ENCODE measurements at regions not wholly inside any gene's neighbourhood (a gene's known extent, or its start where the extent isn't known, plus 50 kb on each side); places are given as distances from the start of the nearest gene placed in this dataset.

DNA sequence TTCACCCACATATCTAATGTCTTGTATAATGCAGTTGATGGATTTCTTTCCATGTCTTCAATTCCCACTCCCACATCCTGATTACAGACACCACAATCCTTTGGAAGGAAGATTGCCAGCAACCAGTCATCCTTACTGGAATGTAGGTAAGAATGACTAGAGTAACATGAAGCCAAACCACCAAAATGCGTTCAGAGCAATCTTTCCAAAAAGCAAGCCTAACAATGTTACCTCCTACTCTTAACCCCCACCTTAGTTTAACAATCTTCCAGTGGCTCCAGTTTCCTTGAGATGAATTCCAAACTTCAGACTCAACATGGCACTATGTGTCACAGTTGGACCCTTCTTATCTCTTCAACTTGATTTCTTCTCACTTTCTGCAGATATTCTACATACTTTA is 685.6 kb downstream of the DOK5 start:
- no peaks in the 10 kb centered on the region for H3K27me3 Mint-ChIP-seq (ENCODE audit: insufficient read depth, low read depth, poor library complexity)
- Histone ChIP-seq H3K79me2 (replicated peaks; ENCODE audit: insufficient read depth) (no peaks in the 10 kb centered on the region), H3K4me3 (no peak overlapping the region), H4K20me1 (replicated peaks; ENCODE audit: insufficient read depth) (no peaks in the 10 kb centered on the region), H3K9me2 (ENCODE audit: insufficient read depth) (no peaks in the 10 kb centered on the region), H3K4me1 (ENCODE audit: insufficient read depth) (no peaks in the 10 kb centered on the region), H3K27me3 (ENCODE audit: insufficient read depth) (no peaks in the 10 kb centered on the region), H2AFZ (no peak overlapping the region), H3K36me3 (ENCODE audit: insufficient read depth) (peaks cover 5% of the 10 kb centered on the region; the same call in 1 of the 2 replicates), H3K4me2 (no peak overlapping the region), H3K27ac (ENCODE audit: low read depth) (no peak overlapping the region), H3F3A (replicated peaks; ENCODE audit: low read depth) (no peaks in the 10 kb centered on the region)
- TF ChIP-seq, protein P1, sequence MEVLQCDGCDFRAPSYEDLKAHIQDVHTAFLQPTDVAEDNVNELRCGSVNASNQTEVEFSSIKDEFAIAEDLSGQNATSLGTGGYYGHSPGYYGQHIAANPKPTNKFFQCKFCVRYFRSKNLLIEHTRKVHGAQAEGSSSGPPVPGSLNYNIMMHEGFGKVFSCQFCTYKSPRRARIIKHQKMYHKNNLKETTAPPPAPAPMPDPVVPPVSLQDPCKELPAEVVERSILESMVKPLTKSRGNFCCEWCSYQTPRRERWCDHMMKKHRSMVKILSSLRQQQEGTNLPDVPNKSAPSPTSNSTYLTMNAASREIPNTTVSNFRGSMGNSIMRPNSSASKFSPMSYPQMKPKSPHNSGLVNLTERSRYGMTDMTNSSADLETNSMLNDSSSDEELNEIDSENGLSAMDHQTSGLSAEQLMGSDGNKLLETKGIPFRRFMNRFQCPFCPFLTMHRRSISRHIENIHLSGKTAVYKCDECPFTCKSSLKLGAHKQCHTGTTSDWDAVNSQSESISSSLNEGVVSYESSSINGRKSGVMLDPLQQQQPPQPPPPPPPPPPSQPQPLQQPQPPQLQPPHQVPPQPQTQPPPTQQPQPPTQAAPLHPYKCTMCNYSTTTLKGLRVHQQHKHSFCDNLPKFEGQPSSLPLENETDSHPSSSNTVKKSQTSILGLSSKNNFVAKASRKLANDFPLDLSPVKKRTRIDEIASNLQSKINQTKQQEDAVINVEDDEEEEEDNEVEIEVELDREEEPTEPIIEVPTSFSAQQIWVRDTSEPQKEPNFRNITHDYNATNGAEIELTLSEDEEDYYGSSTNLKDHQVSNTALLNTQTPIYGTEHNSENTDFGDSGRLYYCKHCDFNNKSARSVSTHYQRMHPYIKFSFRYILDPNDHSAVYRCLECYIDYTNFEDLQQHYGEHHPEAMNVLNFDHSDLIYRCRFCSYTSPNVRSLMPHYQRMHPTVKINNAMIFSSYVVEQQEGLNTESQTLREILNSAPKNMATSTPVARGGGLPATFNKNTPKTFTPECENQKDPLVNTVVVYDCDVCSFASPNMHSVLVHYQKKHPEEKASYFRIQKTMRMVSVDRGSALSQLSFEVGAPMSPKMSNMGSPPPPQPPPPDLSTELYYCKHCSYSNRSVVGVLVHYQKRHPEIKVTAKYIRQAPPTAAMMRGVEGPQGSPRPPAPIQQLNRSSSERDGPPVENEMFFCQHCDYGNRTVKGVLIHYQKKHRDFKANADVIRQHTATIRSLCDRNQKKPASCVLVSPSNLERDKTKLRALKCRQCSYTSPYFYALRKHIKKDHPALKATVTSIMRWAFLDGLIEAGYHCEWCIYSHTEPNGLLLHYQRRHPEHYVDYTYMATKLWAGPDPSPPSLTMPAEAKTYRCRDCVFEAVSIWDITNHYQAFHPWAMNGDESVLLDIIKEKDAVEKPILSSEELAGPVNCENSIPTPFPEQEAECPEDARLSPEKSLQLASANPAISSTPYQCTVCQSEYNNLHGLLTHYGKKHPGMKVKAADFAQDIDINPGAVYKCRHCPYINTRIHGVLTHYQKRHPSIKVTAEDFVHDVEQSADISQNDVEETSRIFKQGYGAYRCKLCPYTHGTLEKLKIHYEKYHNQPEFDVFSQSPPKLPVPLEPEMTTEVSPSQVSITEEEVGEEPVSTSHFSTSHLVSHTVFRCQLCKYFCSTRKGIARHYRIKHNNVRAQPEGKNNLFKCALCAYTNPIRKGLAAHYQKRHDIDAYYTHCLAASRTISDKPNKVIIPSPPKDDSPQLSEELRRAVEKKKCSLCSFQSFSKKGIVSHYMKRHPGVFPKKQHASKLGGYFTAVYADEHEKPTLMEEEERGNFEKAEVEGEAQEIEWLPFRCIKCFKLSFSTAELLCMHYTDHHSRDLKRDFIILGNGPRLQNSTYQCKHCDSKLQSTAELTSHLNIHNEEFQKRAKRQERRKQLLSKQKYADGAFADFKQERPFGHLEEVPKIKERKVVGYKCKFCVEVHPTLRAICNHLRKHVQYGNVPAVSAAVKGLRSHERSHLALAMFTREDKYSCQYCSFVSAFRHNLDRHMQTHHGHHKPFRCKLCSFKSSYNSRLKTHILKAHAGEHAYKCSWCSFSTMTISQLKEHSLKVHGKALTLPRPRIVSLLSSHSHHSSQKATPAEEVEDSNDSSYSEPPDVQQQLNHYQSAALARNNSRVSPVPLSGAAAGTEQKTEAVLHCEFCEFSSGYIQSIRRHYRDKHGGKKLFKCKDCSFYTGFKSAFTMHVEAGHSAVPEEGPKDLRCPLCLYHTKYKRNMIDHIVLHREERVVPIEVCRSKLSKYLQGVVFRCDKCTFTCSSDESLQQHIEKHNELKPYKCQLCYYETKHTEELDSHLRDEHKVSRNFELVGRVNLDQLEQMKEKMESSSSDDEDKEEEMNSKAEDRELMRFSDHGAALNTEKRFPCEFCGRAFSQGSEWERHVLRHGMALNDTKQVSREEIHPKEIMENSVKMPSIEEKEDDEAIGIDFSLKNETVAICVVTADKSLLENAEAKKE (CRISPR knock-in tag; IDR thresholded peaks at IDR 0.05): no peak
- TF ChIP-seq ZNF331 (CRISPR knock-in tag; IDR thresholded peaks at IDR 0.05; ENCODE audit: low read depth) (no peak), JUNB (IDR thresholded peaks at IDR 0.05; ENCODE audit: unreplicated experiment) (no peak), POLR2AphosphoS5 (IDR thresholded peaks at IDR 0.05; ENCODE audit: low read depth) (no peak), EZH2phosphoT487 (IDR thresholded peaks at IDR 0.05; ENCODE audit: unreplicated experiment) (no peak)
- TF ChIP-seq, protein P2, sequence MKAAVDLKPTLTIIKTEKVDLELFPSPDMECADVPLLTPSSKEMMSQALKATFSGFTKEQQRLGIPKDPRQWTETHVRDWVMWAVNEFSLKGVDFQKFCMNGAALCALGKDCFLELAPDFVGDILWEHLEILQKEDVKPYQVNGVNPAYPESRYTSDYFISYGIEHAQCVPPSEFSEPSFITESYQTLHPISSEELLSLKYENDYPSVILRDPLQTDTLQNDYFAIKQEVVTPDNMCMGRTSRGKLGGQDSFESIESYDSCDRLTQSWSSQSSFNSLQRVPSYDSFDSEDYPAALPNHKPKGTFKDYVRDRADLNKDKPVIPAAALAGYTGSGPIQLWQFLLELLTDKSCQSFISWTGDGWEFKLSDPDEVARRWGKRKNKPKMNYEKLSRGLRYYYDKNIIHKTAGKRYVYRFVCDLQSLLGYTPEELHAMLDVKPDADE (IDR thresholded peaks at IDR 0.05): no peak
- TF ChIP-seq, protein P3, sequence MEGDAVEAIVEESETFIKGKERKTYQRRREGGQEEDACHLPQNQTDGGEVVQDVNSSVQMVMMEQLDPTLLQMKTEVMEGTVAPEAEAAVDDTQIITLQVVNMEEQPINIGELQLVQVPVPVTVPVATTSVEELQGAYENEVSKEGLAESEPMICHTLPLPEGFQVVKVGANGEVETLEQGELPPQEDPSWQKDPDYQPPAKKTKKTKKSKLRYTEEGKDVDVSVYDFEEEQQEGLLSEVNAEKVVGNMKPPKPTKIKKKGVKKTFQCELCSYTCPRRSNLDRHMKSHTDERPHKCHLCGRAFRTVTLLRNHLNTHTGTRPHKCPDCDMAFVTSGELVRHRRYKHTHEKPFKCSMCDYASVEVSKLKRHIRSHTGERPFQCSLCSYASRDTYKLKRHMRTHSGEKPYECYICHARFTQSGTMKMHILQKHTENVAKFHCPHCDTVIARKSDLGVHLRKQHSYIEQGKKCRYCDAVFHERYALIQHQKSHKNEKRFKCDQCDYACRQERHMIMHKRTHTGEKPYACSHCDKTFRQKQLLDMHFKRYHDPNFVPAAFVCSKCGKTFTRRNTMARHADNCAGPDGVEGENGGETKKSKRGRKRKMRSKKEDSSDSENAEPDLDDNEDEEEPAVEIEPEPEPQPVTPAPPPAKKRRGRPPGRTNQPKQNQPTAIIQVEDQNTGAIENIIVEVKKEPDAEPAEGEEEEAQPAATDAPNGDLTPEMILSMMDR (conservative IDR thresholded peaks at IDR 0.05; ENCODE audit: low read depth in 2 of 2): no peak
- TF ChIP-seq, protein P4, sequence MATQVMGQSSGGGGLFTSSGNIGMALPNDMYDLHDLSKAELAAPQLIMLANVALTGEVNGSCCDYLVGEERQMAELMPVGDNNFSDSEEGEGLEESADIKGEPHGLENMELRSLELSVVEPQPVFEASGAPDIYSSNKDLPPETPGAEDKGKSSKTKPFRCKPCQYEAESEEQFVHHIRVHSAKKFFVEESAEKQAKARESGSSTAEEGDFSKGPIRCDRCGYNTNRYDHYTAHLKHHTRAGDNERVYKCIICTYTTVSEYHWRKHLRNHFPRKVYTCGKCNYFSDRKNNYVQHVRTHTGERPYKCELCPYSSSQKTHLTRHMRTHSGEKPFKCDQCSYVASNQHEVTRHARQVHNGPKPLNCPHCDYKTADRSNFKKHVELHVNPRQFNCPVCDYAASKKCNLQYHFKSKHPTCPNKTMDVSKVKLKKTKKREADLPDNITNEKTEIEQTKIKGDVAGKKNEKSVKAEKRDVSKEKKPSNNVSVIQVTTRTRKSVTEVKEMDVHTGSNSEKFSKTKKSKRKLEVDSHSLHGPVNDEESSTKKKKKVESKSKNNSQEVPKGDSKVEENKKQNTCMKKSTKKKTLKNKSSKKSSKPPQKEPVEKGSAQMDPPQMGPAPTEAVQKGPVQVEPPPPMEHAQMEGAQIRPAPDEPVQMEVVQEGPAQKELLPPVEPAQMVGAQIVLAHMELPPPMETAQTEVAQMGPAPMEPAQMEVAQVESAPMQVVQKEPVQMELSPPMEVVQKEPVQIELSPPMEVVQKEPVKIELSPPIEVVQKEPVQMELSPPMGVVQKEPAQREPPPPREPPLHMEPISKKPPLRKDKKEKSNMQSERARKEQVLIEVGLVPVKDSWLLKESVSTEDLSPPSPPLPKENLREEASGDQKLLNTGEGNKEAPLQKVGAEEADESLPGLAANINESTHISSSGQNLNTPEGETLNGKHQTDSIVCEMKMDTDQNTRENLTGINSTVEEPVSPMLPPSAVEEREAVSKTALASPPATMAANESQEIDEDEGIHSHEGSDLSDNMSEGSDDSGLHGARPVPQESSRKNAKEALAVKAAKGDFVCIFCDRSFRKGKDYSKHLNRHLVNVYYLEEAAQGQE (IDR thresholded peaks at IDR 0.05; ENCODE audit: unreplicated experiment): no peak
- H3K36me3 Mint-ChIP-seq (ENCODE audit: low read depth): peaks cover 39% of the 10 kb centered on the region
- no peak overlapping the region for H3K27ac Mint-ChIP-seq
- no peak overlapping the region for H3K4me3 Mint-ChIP-seq
- ATAC-seq (no peak), DNase-seq (ENCODE audit: low spot score) (no peak)
- H3K4me1 Mint-ChIP-seq: no peaks in the 10 kb centered on the region
- peaks cover 99% of the 10 kb centered on the region for H3K9me3 Mint-ChIP-seq

Data from GM23338 (cell line).